Glutamatergic neuron (in vitro differentiated cells): ENCODE measurements at regions not wholly inside any gene's neighbourhood (a gene's known extent, or its start where the extent isn't known, plus 50 kb on each side); places are given as distances from the start of the nearest gene placed in this dataset.

Experiments
- DNase-seq: peaks from one replicate; pipeline ENCODE4 v3.0.0; 2022
- H3K27ac Mint-ChIP-seq: one replicate; pipeline ENCODE4 v1.8.0; 2020; ENCODE audit warnings: mild to moderate bottlenecking, mixed read lengths, inconsistent platforms; ENCODE audit not compliant: unreplicated experiment
- H3K27me3 Mint-ChIP-seq: one replicate; pipeline ENCODE4 v1.8.0; 2020; ENCODE audit warnings: mild to moderate bottlenecking, moderate library complexity, mixed read lengths, inconsistent platforms; ENCODE audit not compliant: unreplicated experiment
- H3K36me3 Mint-ChIP-seq: one replicate; pipeline ENCODE4 v1.8.0; 2020; ENCODE audit warnings: mild to moderate bottlenecking, mixed read lengths, inconsistent platforms; ENCODE audit not compliant: unreplicated experiment
- H3K4me1 Mint-ChIP-seq: one replicate; pipeline ENCODE4 v1.8.0; 2020; ENCODE audit warnings: mild to moderate bottlenecking, low read depth, mixed read lengths, inconsistent platforms; ENCODE audit not compliant: unreplicated experiment
- H3K4me3 Mint-ChIP-seq: one replicate; pipeline ENCODE4 v1.8.0; 2020; ENCODE audit warnings: mild to moderate bottlenecking, mixed read lengths, inconsistent platforms; ENCODE audit not compliant: unreplicated experiment
- H3K9me3 Mint-ChIP-seq: one replicate; pipeline ENCODE4 v1.8.0; 2020; ENCODE audit warnings: mild to moderate bottlenecking, moderate library complexity, mixed read lengths, inconsistent platforms; ENCODE audit not compliant: unreplicated experiment
- TF ChIP-seq, protein P1 (sequence below): fragments of 200-600 bp; sonication (generic); IDR thresholded peaks from one replicate; pipeline ENCODE4 v1.5.0; 2021; ENCODE audit not compliant: partially characterized antibody, unreplicated experiment

DNA sequence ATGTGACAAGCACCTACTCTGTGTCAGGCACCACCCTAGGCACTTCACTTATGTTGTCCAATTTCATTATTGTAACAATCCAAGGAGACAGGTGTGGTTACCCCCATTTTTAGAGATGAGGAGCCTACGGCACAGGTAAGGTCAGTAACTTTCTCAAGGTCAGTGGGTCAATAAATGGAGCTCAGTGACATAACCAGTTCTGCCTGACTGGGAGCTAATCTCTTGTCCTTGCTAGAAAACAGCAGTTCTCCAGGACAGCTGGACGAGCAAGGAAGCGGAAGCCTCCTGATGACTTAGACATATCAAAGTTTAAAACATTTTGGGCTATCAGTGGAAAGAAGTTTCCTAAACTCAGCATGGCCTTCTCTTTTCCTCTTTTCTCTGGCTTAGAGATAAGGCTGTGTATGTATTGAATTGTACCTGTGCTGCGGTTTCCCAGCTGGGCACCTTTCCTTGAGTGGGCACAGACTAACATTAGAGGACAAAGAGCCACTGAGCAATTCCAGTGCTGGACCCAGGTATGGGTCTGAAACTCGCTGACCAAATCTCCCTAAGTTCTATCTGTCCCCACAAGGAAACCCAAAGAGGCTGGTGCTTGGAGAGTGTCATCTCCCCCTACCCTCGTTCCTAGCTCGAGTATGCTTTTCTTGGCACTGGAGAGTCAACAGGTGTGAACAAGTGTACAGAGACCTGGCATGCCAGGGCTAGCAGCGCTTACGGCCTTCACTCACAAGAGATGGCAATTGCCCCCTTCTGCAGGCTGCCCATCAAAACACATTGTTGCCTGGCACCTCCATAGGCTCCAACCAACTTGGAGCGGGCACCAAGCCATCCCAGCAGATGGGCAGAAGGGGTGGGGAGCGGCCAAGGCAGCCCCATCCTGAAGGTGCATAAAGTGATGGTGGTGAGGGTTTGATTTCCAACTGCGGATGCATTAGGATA lies 456.1 kb upstream of the PROX1 start:
- no peaks in the 10 kb centered on the region for H3K27me3 Mint-ChIP-seq
- no peaks in the 10 kb centered on the region for H3K36me3 Mint-ChIP-seq
- TF ChIP-seq, protein P1, sequence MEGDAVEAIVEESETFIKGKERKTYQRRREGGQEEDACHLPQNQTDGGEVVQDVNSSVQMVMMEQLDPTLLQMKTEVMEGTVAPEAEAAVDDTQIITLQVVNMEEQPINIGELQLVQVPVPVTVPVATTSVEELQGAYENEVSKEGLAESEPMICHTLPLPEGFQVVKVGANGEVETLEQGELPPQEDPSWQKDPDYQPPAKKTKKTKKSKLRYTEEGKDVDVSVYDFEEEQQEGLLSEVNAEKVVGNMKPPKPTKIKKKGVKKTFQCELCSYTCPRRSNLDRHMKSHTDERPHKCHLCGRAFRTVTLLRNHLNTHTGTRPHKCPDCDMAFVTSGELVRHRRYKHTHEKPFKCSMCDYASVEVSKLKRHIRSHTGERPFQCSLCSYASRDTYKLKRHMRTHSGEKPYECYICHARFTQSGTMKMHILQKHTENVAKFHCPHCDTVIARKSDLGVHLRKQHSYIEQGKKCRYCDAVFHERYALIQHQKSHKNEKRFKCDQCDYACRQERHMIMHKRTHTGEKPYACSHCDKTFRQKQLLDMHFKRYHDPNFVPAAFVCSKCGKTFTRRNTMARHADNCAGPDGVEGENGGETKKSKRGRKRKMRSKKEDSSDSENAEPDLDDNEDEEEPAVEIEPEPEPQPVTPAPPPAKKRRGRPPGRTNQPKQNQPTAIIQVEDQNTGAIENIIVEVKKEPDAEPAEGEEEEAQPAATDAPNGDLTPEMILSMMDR: no peak
- no peak for DNase-seq
- H3K9me3 Mint-ChIP-seq: peaks cover 1% of the 10 kb centered on the region
- no peak overlapping the region for H3K27ac Mint-ChIP-seq
- H3K4me3 Mint-ChIP-seq: no peak overlapping the region
- no peaks in the 10 kb centered on the region for H3K4me1 Mint-ChIP-seq

DNA sequence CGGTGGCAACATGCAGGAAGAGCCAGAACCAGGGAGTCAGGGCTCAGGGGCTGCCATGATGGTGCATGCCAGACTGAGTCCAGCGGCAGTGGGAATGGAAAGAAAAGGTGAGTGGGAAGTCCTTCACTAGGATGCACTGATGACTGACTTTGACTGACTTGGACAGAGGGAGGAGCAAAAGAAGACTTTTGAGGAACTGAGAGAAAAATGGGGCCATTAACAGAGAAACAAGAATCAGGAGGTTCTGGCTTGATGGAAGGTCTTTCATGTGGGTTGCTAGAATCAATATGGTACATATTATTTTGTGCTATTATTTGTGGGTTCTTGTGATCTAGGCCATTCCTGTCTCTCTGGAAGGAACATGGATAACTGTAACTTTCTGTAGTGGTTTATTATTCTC lies 454.6 kb upstream of the PROX1 start:
- no peak for DNase-seq
- TF ChIP-seq, protein P1: no peak
- Mint-ChIP-seq H3K27ac (no peak overlapping the region), H3K4me1 (no peaks in the 10 kb centered on the region), H3K9me3 (peaks cover 1% of the 10 kb centered on the region), H3K27me3 (no peaks in the 10 kb centered on the region), H3K36me3 (no peaks in the 10 kb centered on the region), H3K4me3 (no peak overlapping the region)

DNA sequence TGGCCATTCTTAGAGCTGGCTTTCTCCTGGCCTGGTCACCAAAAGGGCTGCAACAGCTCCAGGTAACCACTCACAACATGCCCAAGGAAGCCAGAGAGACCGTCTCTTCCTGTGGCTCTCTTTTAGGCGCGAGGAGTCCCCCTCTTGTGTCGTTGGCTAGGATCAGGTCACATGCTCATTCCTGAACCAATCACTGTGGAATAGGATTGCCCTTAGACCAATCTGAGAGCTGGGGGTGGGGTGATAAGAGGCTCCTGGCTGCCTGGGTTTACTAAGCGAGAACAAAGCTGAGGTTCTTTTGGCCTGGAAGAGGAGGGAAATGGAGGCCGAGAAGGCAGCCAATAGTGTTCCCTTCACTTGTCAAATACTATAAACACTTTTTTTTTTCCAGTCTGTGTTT lies 452.1 kb upstream of the PROX1 start:
- peaks cover 2% of the 10 kb centered on the region for H3K27me3 Mint-ChIP-seq
- TF ChIP-seq, protein P1: no peak
- H3K4me1 Mint-ChIP-seq: peaks cover 4% of the 10 kb centered on the region
- no peak overlapping the region for H3K4me3 Mint-ChIP-seq
- no peaks in the 10 kb centered on the region for H3K36me3 Mint-ChIP-seq
- DNase-seq: no peak
- H3K27ac Mint-ChIP-seq: no peak overlapping the region
- peaks cover 1% of the 10 kb centered on the region for H3K9me3 Mint-ChIP-seq

DNA sequence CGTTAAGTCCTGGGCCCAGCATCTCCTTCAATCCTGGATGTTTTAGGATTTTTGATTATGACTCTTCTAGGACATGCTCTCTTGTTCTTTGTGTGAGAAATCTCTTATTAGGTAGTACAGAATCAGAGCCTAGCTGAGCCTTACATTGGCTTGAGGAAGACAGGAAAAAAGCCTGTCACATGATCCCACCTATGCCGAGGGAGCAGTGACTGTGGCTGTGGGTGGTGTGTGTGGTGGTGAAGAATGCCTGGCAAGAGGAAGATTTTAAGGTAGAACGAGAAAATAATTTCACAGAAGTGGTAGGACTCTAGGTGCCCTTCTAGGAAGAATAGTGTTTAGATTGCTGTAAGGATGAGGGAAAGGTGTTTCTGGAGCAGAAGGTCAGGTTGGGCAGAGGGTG lies 449.5 kb upstream of the PROX1 start:
- Mint-ChIP-seq H3K27ac (no peak overlapping the region), H3K27me3 (peaks cover 2% of the 10 kb centered on the region), H3K9me3 (peaks cover 1% of the 10 kb centered on the region), H3K4me1 (peaks cover 4% of the 10 kb centered on the region), H3K4me3 (no peak overlapping the region), H3K36me3 (no peaks in the 10 kb centered on the region)
- DNase-seq: no peak
- TF ChIP-seq, protein P1: no peak

DNA sequence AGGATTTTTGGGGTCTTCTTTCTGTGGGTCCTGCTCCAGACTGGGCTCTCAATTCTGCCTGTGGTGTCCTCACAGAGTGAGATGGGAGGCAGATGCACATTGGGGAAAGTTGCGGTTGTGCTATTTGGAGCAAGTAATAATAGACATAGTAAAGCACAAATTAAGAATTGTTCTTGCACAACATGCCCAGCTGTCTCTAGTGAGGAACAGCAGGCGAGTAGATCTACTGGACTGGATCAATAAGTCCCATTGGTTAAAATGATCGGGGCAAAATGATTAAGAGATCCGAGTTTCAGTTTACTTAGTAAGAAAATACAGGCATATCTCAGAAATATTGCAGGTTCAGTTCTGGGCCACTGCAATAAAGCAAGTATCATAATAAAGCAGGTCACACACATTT lies 448.3 kb upstream of the PROX1 start:
- Mint-ChIP-seq H3K36me3 (no peaks in the 10 kb centered on the region), H3K4me1 (peaks cover 4% of the 10 kb centered on the region), H3K27ac (no peak overlapping the region), H3K4me3 (no peak overlapping the region), H3K9me3 (peaks cover 2% of the 10 kb centered on the region), H3K27me3 (peaks cover 2% of the 10 kb centered on the region)
- TF ChIP-seq, protein P1: no peak
- no peak for DNase-seq
